ENCODE measurements at regions not wholly inside any gene's neighbourhood (a gene's known extent, or its start where the extent isn't known, plus 50 kb on each side); places are given as distances from the start of the nearest gene placed in this dataset.

GRCh38 chr2:238651306-238652052, 196.4 kb upstream of the TWIST2 start:
- CTCF ChIA-PET, result no interaction called here
- Mint-ChIP-seq H3K4me1 (no peaks in the 10 kb centered on the region), H3K36me3 (ENCODE audit: low read depth) (no peaks in the 10 kb centered on the region), H3K4me3 (no peak overlapping the region), H3K27ac (no peak overlapping the region), H3K27me3 (peaks cover 2% of the 10 kb centered on the region), H3K9me3 (no peaks in the 10 kb centered on the region)
- no peak for TF ChIP-seq CTCF (IDR thresholded peaks at IDR 0.05)
- POLR2A ChIA-PET, result no interaction called here
- intact Hi-C loops (cut with micrococcal nuclease), result no loop called here
- DNase-seq (no peak), ATAC-seq (ENCODE audit: low read depth) (no peak)

- ChIA-PET POLR2A (no interaction called here), CTCF (no interaction called here)
- no peak for DNase-seq
- ATAC-seq (ENCODE audit: low read depth), result no peak
- Mint-ChIP-seq H3K36me3 (ENCODE audit: low read depth) (no peaks in the 10 kb centered on the region), H3K4me1 (no peaks in the 10 kb centered on the region), H3K27me3 (peaks cover 2% of the 10 kb centered on the region), H3K27ac (no peak overlapping the region), H3K9me3 (no peaks in the 10 kb centered on the region), H3K4me3 (no peak overlapping the region)
- intact Hi-C loops (cut with micrococcal nuclease), result no loop called here
- no peak for TF ChIP-seq CTCF (IDR thresholded peaks at IDR 0.05)
Measured at GRCh38 chr2:238652053-238652770, 195.7 kb upstream of the TWIST2 start.

GRCh38 chr2:238652771-238653157, 195.1 kb upstream of the TWIST2 start:
- H3K36me3 Mint-ChIP-seq (ENCODE audit: low read depth), result no peaks in the 10 kb centered on the region
- peaks cover 2% of the 10 kb centered on the region for H3K27me3 Mint-ChIP-seq
- DNase-seq, result no peak
- no peaks in the 10 kb centered on the region for H3K4me1 Mint-ChIP-seq
- ChIA-PET POLR2A (no interaction called here), CTCF (no interaction called here)
- ATAC-seq (ENCODE audit: low read depth), result no peak
- TF ChIP-seq CTCF (IDR thresholded peaks at IDR 0.05), result no peak
- no peaks in the 10 kb centered on the region for H3K9me3 Mint-ChIP-seq
- H3K27ac Mint-ChIP-seq, result no peak overlapping the region
- intact Hi-C loops (cut with micrococcal nuclease), result no loop called here
- H3K4me3 Mint-ChIP-seq, result no peak overlapping the region

- TF ChIP-seq CTCF (IDR thresholded peaks at IDR 0.05), result no peak
- ATAC-seq (ENCODE audit: low read depth), result no peak
Measured at GRCh38 chr2:238653431-238654109, 194.3 kb upstream of the TWIST2 start.

GRCh38 chr2:238654479-238655197, 193.2 kb upstream of the TWIST2 start:
- peaks cover 2% of the 10 kb centered on the region for H3K27me3 Mint-ChIP-seq
- TF ChIP-seq CTCF (IDR thresholded peaks at IDR 0.05), result no peak
- H3K9me3 Mint-ChIP-seq, result no peaks in the 10 kb centered on the region
- DNase-seq, result no peak
- ChIA-PET POLR2A (no interaction called here), CTCF (no interaction called here)
- H3K4me1 Mint-ChIP-seq, result no peaks in the 10 kb centered on the region
- H3K36me3 Mint-ChIP-seq (ENCODE audit: low read depth), result no peaks in the 10 kb centered on the region
- ATAC-seq (ENCODE audit: low read depth), result no peak
- intact Hi-C loops (cut with micrococcal nuclease), result no loop called here
- no peak overlapping the region for H3K4me3 Mint-ChIP-seq
- H3K27ac Mint-ChIP-seq, result no peak overlapping the region

More at GRCh38 chr2:238653431-238654109, 194.3 kb upstream of the TWIST2 start:
- H3K27ac Mint-ChIP-seq, result no peak overlapping the region
- H3K27me3 Mint-ChIP-seq, result peaks cover 2% of the 10 kb centered on the region
- H3K4me1 Mint-ChIP-seq, result no peaks in the 10 kb centered on the region
- intact Hi-C loops (cut with micrococcal nuclease), result no loop called here
- H3K9me3 Mint-ChIP-seq, result no peaks in the 10 kb centered on the region
- ChIA-PET POLR2A (no interaction called here), CTCF (no interaction called here)
- DNase-seq, result no peak
- H3K4me3 Mint-ChIP-seq, result no peak overlapping the region
- no peaks in the 10 kb centered on the region for H3K36me3 Mint-ChIP-seq (ENCODE audit: low read depth)
